Glutamatergic neuron (in vitro differentiated cells): ENCODE measurements at regions not wholly inside any gene's neighbourhood (a gene's known extent, or its start where the extent isn't known, plus 50 kb on each side); places are given as distances from the start of the nearest gene placed in this dataset.
A peak's percentile ranks its signal among the peaks of the same experiment; 100 is the strongest.

Experiments
- DNase-seq: peaks from one replicate; pipeline ENCODE4 v3.0.0; 2022
- H3K27ac Mint-ChIP-seq: one replicate; pipeline ENCODE4 v1.8.0; 2020; ENCODE audit warnings: mild to moderate bottlenecking, mixed read lengths, inconsistent platforms; ENCODE audit not compliant: unreplicated experiment
- H3K27me3 Mint-ChIP-seq: one replicate; pipeline ENCODE4 v1.8.0; 2020; ENCODE audit warnings: mild to moderate bottlenecking, moderate library complexity, mixed read lengths, inconsistent platforms; ENCODE audit not compliant: unreplicated experiment
- H3K36me3 Mint-ChIP-seq: one replicate; pipeline ENCODE4 v1.8.0; 2020; ENCODE audit warnings: mild to moderate bottlenecking, mixed read lengths, inconsistent platforms; ENCODE audit not compliant: unreplicated experiment
- H3K4me1 Mint-ChIP-seq: one replicate; pipeline ENCODE4 v1.8.0; 2020; ENCODE audit warnings: mild to moderate bottlenecking, low read depth, mixed read lengths, inconsistent platforms; ENCODE audit not compliant: unreplicated experiment
- H3K4me3 Mint-ChIP-seq: one replicate; pipeline ENCODE4 v1.8.0; 2020; ENCODE audit warnings: mild to moderate bottlenecking, mixed read lengths, inconsistent platforms; ENCODE audit not compliant: unreplicated experiment
- H3K9me3 Mint-ChIP-seq: one replicate; pipeline ENCODE4 v1.8.0; 2020; ENCODE audit warnings: mild to moderate bottlenecking, moderate library complexity, mixed read lengths, inconsistent platforms; ENCODE audit not compliant: unreplicated experiment
- TF ChIP-seq, protein P1 (sequence below): fragments of 200-600 bp; sonication (generic); IDR thresholded peaks from one replicate; pipeline ENCODE4 v1.5.0; 2021; ENCODE audit not compliant: partially characterized antibody, unreplicated experiment

DNA sequence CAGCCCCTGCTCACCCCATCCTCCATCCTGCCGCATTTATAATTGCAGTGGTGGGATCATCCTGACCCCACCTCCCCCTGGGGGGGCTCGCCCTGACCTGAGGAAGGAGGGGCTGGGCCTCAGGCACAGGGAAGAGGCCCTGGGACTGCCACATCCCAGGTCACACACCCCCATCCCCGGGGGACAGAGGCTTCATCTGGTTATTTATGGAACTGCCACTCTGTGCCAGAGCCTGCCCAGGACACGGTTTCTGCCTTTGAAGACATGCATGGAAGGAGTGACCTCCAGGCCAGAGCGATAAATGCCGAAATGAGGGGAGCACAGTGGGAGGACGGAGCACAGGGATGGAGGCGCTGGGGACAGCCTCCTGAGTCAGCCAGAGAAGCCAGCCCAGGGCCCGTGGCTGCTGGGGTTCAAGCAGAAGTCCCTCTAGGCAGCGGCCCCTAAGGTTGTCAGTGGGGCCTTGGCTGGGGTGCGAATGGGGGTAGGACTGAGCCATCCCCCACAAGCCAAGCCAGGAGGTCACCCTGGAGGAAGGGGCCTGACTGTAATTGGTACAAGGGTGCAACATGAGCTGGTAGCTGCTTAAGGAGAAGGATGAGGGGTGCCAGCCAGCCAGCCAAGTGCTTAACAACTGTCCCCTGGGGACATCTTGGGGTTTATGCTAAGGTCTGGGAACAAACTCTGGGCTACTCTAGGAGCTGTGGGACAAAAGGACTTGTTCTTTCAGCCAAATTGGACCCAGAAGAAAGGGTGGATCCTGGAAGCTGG, 51.4 kb upstream of the SHISAL1 start:
- TF ChIP-seq, protein P1, sequence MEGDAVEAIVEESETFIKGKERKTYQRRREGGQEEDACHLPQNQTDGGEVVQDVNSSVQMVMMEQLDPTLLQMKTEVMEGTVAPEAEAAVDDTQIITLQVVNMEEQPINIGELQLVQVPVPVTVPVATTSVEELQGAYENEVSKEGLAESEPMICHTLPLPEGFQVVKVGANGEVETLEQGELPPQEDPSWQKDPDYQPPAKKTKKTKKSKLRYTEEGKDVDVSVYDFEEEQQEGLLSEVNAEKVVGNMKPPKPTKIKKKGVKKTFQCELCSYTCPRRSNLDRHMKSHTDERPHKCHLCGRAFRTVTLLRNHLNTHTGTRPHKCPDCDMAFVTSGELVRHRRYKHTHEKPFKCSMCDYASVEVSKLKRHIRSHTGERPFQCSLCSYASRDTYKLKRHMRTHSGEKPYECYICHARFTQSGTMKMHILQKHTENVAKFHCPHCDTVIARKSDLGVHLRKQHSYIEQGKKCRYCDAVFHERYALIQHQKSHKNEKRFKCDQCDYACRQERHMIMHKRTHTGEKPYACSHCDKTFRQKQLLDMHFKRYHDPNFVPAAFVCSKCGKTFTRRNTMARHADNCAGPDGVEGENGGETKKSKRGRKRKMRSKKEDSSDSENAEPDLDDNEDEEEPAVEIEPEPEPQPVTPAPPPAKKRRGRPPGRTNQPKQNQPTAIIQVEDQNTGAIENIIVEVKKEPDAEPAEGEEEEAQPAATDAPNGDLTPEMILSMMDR: no peak
- Mint-ChIP-seq H3K27me3 (peaks cover 4% of the 10 kb centered on the region), H3K27ac (no peak overlapping the region), H3K4me1 (peaks cover 11% of the 10 kb centered on the region), H3K36me3 (no peaks in the 10 kb centered on the region), H3K9me3 (peaks cover 1% of the 10 kb centered on the region), H3K4me3 (no peak overlapping the region)
- DNase-seq: peak; percentile 27

DNA sequence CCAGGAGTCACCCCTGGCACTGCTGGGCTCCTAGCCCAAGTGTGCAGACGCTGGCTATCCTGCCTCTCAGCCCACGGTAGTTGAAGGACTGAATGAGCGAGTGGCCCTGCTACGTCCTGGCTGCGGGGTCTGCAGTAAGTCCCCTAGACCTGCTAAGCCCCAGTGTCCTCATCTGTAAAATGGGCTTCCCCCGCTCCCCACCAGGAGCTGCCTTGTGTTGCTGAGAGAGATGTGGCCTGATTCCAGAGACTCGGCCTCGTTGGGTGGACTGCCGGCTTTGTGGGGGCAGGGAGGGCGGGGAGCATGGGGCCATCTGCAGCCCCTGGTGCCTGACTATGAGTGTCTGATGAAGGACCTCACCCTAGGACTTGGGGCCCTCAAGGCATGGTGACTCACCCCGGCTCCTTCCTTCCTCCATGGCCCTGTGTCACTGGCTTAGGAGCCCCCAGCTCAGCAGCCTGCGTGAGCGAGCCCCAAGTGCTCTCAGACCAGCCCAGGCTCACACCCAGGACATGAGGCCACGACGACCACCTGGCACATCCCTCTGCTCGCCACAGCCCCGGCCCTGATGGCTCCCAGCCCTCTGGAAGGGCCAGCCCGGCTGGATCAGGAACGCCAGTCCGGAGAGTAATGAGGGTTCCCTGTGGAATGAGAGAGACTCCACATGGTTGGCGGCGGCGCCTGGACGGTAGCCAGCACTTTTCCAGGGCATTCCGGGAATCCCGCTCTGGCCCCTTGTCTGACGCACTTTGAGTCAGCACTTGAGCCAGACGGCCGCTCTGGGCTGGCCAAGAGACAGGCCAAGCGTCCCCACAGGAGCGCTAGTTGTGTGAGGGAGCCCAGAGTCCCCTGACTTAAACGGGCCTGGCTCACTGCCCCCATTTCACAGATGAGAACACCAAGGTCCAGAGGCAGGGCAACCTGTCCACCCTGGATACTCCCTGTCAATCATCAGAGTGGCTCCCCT, 50.5 kb upstream of the SHISAL1 start:
- H3K9me3 Mint-ChIP-seq: peaks cover 1% of the 10 kb centered on the region
- H3K27ac Mint-ChIP-seq: no peak overlapping the region
- H3K4me3 Mint-ChIP-seq: no peak overlapping the region
- H3K4me1 Mint-ChIP-seq: peaks cover 16% of the 10 kb centered on the region
- peaks cover 3% of the 10 kb centered on the region for H3K27me3 Mint-ChIP-seq
- H3K36me3 Mint-ChIP-seq: no peaks in the 10 kb centered on the region
- TF ChIP-seq, protein P1: no peak
- DNase-seq: peak; percentile 11

DNA sequence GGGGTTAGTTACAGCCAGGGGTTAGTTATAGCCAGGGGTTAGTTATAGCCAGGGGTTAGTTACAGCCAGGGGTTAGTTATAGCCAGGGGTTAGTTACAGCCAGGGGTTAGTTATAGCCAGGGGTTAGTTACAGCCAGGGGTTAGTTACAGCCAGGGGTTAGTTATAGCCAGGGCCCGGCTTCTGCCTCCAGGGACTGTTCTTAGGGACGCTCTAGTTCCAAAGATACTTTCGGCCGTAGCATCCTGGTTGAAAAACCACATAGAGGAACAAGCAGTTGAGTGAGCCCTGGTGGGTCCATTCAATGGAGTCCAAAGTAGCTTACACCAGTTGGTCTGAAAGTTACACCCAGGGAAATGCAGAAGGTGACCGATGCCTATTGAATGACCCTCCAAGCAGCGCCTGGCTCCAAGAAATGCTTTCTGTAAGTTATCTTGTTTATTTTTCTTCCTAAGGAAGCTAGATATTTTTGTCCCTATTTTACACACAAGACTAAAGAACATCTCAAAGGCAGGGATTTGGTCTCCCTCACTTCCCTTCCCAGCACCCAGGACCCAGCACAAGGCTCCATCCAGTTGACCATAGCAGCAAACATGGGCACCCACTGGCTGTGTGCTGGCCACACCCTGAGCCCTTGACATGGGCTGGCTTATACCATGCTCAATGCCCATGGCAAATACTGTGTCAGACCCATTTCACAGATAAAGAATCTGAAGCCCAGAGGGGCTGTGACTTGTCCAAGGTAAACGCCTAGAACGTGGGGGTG, 49.7 kb upstream of the SHISAL1 start:
- peaks cover 1% of the 10 kb centered on the region for H3K27me3 Mint-ChIP-seq
- H3K4me3 Mint-ChIP-seq: no peak overlapping the region
- H3K9me3 Mint-ChIP-seq: no peaks in the 10 kb centered on the region
- no peaks in the 10 kb centered on the region for H3K36me3 Mint-ChIP-seq
- H3K27ac Mint-ChIP-seq: no peak overlapping the region
- peaks cover 25% of the 10 kb centered on the region for H3K4me1 Mint-ChIP-seq
- TF ChIP-seq, protein P1: no peak
- DNase-seq: peak; percentile 7
